RKO (cell line): ENCODE measurements at regions not wholly inside any gene's neighbourhood (a gene's known extent, or its start where the extent isn't known, plus 50 kb on each side); places are given as distances from the start of the nearest gene placed in this dataset.

ENCODE experiments used
- DNase-seq: peaks from one replicate; pipeline ENCODE4 v3.0.0-alpha.2; 2016; ENCODE audit warnings: low spot score

DNA sequence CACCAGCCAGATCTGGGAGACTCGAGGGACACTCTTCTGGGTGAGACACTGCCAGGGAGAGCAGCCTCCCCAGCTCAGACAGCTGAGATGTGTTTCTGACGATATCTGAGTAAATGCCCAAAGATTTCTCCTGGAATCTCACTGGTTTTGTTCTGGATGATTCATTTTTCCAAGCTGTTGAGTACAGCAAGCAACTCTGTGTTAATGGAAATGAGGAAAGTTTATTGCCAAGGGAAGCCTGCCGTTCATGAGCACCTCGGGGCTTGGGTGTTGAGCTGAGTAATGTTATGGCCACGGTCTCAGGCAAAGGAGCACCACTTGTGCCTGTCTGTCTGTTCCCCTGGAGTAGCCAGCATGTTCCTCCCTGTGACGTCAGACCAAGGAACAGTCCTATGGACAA is 1132.4 kb downstream of the BRD1 start:
- DNase-seq, result no peak

DNA sequence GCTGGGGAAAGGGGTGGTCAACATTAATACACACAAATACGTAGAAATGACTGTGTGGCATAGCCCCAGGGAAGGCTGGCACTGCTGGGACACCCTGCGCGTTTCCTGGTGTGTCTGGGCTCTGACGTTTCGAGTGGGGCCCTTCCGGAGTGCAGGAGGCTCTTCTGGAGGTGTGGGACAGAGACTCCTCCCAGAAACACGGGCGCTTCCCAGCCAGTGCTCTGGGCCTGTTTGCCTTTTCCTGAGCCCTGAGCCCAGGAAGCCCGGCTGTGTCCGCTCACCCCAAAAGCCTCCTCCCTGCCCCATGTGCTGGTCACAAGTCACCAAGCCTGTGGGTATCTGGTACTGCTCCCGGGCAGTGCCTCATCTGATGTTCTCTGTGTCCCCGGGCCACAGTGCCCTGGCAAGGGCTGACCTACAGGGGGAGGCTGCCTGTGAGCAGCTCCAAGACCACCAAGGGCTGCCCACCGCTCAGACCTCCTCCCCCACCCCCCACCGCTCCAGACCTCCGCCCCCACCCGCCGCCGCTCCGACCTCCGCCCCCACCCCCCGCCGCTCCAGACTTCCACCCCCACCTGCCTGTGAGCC is 1133.3 kb downstream of the BRD1 start:
- DNase-seq, result no peak

DNA sequence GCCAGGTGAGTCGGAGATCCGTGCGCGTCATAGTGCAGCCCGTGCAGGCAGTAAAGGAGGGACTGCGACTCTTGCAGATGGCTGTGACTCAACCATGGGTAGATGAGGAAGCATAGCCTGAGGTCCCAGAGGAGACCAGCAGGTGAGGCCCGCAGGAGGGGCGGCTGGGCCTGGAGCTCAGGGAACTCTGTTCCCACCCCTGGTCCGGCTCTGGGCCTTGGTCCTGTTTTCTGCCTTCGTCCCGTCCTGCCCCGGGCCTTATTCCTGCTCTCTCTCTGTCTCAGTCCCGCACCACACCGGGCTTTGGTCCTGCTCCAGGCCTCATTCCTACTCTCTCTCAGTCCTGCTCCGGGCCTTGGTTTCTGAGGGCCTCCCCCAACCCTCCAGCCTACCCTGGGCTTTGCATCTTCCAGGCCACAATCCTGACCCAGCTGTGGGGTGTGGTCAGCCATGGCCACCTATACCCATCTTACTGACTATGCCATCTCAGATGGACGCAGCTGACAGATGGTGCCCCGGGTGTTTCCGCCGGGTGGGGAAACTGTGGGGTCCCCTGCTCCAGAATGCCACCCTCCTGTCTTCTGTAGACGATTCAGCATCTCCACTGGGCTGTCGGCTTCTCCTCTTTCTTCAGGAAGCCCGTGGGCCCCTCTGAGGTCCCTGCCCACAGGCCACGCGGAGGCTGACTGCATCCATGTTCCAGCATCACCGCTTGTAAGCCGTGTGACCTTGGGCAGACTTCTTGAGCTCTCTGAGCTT is 1134.1 kb downstream of the BRD1 start:
- DNase-seq, result no peak

DNA sequence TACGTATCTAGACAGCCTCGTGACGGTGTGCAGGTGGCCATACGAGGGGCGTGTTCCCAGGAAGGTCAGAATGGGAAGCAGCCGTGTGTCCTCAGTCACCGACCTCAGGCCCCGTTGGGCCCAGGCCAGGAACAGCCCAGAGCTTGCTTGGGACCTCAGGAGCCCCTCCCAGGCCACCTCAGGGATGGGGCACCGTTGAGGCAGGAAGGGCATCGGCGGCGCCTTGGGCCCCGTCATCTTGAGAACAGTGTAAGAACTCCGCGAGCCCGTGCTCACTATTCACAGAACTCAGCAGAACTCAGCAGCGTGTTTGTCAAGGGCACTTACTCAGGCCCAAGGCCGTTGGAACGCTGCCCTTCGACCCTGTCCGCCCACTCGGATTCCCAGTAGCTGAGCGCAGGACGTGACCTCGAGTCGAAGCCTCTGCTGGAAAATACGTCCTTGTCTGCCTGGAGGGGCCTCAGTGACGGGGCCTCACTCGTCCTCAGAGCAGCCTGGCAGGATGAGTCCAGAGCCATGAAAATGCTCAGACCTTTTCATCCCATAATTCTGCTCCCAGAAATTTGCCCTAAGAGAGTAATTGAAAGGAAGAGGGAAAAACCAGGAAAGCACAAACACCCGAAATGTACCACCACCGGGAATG is 1134.8 kb downstream of the BRD1 start:
- DNase-seq, result no peak

DNA sequence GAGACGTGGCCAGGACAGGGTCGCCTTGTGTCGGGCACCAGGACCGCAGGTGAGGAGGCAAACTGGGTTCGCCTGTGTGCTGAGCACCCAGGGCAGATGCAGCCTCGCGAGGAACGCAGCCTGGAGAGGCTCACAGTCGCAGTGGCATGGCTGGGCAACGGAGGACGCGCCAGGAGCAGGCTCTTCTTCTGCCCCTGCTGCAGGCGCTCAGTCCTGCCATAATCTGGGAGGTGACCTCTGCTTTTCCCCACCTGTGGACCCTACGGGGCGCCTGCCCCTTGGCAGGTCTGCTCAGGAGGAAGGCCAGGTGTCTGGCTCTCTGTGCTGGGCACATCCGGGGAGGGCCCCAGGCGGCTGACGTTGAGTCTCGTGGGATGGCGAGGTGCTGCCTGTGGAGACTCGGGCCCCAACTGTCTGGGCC is 1136.2 kb downstream of the BRD1 start:
- no peak for DNase-seq

DNA sequence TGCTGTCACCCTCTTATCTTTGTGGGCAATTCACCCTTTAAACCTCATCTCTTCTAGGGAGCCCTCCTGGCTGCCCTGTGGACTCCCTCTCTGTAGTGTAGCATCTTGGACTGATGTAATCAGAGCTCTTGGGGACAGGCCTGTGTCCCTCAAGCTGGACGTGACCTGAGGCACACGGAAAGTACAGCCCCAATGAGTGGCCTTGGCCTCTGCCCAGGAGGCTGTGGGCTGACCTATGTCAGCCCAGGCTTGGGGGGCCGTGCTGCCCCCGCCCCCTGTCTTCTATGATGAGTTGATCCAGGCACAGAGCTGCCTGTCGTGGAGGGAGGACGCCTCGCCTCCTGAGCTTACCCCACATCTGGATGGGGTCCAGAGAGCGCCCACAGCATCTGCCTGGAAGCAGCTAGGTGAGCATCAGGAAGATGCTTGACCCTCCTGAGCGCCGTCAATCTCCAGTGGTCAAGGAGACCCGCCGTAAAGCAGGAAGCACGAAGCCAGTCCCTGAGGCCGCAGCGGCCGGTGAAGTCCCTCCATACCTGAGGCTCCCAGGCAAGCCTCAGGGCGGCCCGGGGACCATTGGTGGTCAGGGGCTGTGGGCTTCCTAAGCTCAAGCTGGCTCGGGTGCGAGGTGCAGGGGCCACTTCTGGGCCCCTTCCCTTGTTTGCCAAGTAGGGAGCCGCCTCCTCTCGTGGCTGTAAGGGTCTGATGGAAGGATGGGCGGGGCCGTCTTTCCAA is 1136.9 kb downstream of the BRD1 start:
- no peak for DNase-seq

DNA sequence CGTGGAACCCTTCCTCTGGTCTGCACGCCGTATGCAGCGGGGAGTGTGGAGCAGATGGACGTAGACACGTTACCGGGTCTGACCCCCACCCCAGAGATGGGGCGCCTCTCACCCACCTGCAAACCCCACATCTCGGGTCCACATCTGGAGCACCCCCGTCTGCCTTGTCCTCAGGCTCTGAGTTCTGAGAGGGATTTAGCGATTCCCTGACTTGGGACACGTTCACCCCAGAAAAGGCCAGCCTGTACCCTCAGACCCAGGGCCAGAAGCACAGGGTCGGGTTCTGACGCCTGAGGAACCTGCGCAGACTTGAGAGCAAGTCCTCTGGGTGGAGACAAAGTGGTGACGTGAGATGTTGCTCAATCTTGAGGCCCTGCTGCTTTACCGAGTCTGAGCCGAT is 1138.5 kb downstream of the BRD1 start:
- DNase-seq, result no peak

GRCh38 chr22:48688366-48688765 is 1139.3 kb downstream of the BRD1 start:
- no peak for DNase-seq

DNA sequence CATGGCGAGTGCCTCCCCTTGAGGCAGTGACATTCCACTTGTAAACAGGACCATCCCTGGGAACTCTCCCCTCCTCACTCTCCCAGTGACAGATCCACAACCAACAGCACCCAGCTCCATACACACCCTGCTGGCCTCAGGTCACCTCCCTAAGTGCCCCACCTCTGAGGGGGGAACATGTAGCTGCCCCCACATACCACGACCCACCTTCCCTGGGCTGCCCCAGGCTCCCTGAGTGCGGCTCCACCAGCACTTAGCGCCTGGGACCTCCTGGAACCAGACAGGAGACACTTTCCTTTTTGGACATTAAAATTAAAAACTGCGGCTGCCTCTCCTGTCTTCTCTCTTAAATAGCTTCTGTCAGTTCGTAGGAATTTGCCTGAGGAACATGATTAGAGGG is 1140.1 kb downstream of the BRD1 start:
- no peak for DNase-seq

DNA sequence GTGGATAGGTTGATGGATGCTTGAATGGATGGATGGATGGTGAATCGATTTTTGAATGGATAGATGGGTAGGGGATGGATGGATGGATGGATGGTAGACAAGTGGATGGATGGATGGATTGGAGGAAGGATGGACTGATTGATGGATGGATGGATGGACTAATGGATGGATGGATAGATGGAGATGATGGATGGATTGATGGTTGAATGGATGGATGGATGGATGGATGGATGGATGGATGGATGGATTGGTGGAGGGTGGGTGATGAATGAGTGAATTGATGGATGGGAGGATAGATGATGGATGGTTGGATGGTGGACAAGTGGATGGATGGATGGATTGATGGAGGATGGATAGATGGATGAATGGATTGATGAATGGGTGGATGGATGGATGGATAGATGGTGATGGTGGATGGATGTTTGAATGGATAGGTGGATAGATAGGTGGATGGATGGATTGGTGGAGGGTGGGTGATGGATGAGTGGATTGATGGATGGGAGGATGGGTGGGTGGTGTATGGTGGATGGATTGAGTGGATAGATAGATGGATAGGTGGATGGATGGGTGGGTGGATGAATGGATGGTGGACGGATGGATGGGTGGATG is 1140.9 kb downstream of the BRD1 start:
- no peak for DNase-seq

- no peak for DNase-seq
Measured at GRCh38 chr22:48685767-48686166, 1141.9 kb downstream of the BRD1 start.

DNA sequence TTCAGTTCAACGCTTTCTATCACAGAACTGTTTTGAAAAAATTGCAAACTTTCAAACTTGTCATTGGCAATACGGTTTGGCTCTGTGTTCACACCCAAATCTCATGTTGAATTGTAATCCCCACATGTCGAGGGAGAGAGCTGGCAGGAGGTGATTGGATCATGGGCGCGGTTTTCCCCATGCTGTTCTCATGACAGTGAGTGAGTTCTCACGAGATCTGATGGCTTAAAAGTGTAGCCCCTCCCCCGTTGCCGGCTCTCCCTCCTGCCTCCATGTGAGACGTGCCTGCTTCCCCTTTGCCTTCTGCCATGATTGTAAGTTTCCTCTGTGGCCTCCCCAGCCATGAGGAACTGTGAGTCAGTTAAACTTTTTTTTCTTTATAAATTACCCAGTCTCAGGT is 1144.0 kb downstream of the BRD1 start:
- no peak for DNase-seq

DNA sequence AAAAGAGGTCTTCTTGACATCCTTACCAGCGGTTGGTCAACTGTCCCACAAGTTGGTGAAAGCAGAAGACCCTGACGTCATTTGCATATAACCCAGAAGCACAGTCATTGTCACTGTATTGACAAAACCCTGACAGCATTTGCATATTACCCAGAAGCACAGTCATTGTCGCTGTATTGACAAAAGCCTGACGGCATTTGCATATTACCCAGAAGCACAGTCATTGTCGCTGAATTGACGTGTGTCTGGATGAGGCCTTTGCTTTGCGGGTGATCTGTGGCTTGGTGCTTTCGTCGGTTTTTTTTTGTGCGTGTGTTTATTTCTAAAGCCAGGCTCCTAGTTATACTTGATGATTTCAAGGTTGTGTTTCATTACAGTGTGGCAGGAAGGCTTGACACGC is 1145.2 kb downstream of the BRD1 start:
- no peak for DNase-seq

DNA sequence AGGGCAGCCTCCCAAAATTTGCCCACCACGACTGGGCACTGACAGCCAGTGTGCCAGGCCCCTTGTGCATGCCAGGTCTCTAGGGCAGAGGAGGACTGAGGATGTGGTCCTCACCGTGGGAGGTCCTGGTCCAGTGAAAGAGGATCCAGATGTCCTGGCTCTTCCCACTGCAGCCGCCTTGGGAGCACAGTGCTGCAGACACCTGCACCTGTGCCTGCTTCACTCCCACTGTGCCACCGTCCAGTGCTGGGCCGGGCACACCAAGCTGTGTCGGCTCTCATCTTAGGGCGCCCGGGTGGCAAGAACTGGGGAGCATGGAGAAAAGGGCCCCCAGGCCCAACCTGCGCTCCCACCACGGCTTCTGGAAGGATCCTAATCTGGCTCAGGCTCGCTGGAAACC is 1147.1 kb downstream of the BRD1 start:
- DNase-seq, result no peak

GRCh38 chr22:48679656-48680555 is 1147.8 kb downstream of the BRD1 start:
- no peak for DNase-seq

GRCh38 chr22:48678171-48679135 is 1149.2 kb downstream of the BRD1 start:
- no peak for DNase-seq

DNA sequence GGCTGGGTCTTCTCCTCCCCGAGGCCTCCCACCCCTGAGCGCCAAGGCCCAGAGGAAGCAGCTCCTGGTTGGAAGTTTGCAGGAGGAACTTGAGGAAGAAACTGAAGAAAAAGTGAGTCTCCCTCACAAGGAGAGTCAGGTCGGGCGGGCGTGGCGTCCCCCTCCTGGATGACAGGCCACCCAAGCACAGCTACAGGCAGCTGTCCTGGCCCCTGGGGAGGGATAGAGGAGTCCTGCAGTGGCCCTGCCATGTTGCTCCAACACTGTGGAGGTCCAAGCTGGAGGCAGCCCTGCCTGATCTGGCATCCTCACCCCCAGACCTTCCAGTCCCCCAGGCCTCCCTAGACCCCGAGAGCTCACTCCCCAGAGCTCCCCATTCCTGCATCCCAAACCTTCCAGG is 1150.1 kb downstream of the BRD1 start:
- DNase-seq, result no peak

DNA sequence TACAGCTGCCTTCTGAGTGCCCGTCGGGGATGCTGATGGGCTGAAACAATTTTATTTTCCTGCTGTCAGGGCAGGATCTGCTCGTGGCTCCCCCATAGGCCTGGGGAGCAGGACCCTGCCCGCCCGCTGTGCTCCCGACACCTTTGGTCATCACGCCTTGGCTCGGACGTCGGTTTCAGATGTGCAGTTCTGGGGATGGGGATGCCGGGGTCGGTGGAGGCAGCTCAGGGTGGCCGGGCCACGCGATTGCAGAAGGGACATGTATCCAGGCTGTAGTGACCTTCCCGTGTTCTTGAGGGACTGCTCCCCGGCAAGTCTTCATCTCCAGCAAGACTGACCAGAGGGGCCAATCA is 1150.5 kb downstream of the BRD1 start:
- no peak for DNase-seq

GRCh38 chr22:48676266-48677167 is 1151.2 kb downstream of the BRD1 start:
- DNase-seq, result no peak
